ENCODE measurements at regions not wholly inside any gene's neighbourhood (a gene's known extent, or its start where the extent isn't known, plus 50 kb on each side); places are given as distances from the start of the nearest gene placed in this dataset.

GRCh38 chr10:2414039-2414438, 653.3 kb upstream of the PFKP start:
- no peak for DNase-seq

GRCh38 chr10:2410049-2410448, 657.3 kb upstream of the PFKP start:
- no peak for DNase-seq

- peak in 1 of 2 experiments; percentile 12 for DNase-seq
Observed at GRCh38 chr10:2401459-2401858, 664.1 kb upstream of the ADARB2 start.

GRCh38 chr10:2399482-2399881, 662.2 kb upstream of the ADARB2 start:
- no peak for DNase-seq

- no peak for DNase-seq
Observed at GRCh38 chr10:2392145-2392812, 655.0 kb upstream of the ADARB2 start.

GRCh38 chr10:2387672-2388071, 650.3 kb upstream of the ADARB2 start:
- no peak for DNase-seq

- DNase-seq: no peak
Observed at GRCh38 chr10:2387261-2387660, 649.9 kb upstream of the ADARB2 start.

- DNase-seq: no peak
Observed at GRCh38 chr10:2380218-2380617, 642.9 kb upstream of the ADARB2 start.

GRCh38 chr10:2367083-2367482, 629.8 kb upstream of the ADARB2 start:
- no peak for DNase-seq

- no peak for DNase-seq
Observed at GRCh38 chr10:2366264-2366931, 629.1 kb upstream of the ADARB2 start.

- no peak for DNase-seq
Observed at GRCh38 chr10:2362331-2362730, 625.0 kb upstream of the ADARB2 start.

- DNase-seq: no peak
Observed at GRCh38 chr10:2358586-2358985, 621.3 kb upstream of the ADARB2 start.

- DNase-seq: no peak
Observed at GRCh38 chr10:2356670-2357069, 619.3 kb upstream of the ADARB2 start.

GRCh38 chr10:2351566-2351965, 614.2 kb upstream of the ADARB2 start:
- DNase-seq: no peak

GRCh38 chr10:2342206-2342605, 604.9 kb upstream of the ADARB2 start:
- no peak for DNase-seq

- no peak for DNase-seq
Observed at GRCh38 chr10:2340831-2341647, 603.7 kb upstream of the ADARB2 start.

- no peak for DNase-seq
Observed at GRCh38 chr10:2335626-2336025, 598.3 kb upstream of the ADARB2 start.

GRCh38 chr10:2334575-2334974, 597.2 kb upstream of the ADARB2 start:
- DNase-seq: no peak

- DNase-seq: no peak
Observed at GRCh38 chr10:2329082-2329481, 591.8 kb upstream of the ADARB2 start.

GRCh38 chr10:2326411-2326810, 589.1 kb upstream of the ADARB2 start:
- no peak for DNase-seq

GRCh38 chr10:2315045-2315485, 577.7 kb upstream of the ADARB2 start:
- peak; percentile 37 to 81 for DNase-seq

GRCh38 chr10:2306081-2306480, 568.8 kb upstream of the ADARB2 start:
- no peak for DNase-seq

GRCh38 chr10:2303169-2303568, 565.8 kb upstream of the ADARB2 start:
- no peak for DNase-seq

GRCh38 chr10:2301227-2301626, 563.9 kb upstream of the ADARB2 start:
- DNase-seq: no peak

All from SHP77 (cell line).